SK-N-SH (cell line): ENCODE measurements at regions not wholly inside any gene's neighbourhood (a gene's known extent, or its start where the extent isn't known, plus 50 kb on each side); places are given as distances from the start of the nearest gene placed in this dataset.

ENCODE experiments used
- CTCF ChIA-PET: fragments of 300-600, 350-600 bp; formaldehyde crosslinking; extraction: SDS; loops from one replicate; lab custom pipeline; 2021; lab: Yijun Ruan, JAX
- POLR2A ChIA-PET: fragments of 350-600 bp; sonication (Branson Sonifier 250); formaldehyde crosslinking; extraction: SDS; loops from one replicate; lab custom pipeline; 2020; ENCODE audit warnings: antibody characterized with exemption, inconsistent platforms; lab: Yijun Ruan, JAX
- DNase-seq: peaks from one replicate; pipeline ENCODE4 v3.0.0; 2012
- H2AFZ ChIP-seq: fragments of 200-600 bp; sonication (generic); 2 replicates; pipeline ENCODE4 v1.8.1; 2016; ENCODE audit warnings: antibody characterized with exemption, mild to moderate bottlenecking, low read depth
- H3F3A ChIP-seq: fragments of 200-600 bp; sonication (generic); replicated peaks from 2 replicates; pipeline ENCODE3; 2016; ENCODE audit warnings: antibody characterized with exemption, mild to moderate bottlenecking; ENCODE audit not compliant: insufficient read depth
- H3K27ac ChIP-seq, 2 experiments: fragments of 200-500 bp in 1 of 2; fragments of 200-600 bp in 1 of 2; sonication (Bioruptor generic) in 1 of 2; sonication (generic), shearing (Covaris generic) in 1 of 2; 2 replicates each; pipeline versions ENCODE4 v1.5.1 to v1.6.1; 2014 to 2016; ENCODE audit warnings: low read depth in 2 of 2, inconsistent platforms in 1 of 2, low read length in 1 of 2, mild to moderate bottlenecking in 1 of 2, mixed read lengths in 1 of 2
- H3K27me3 ChIP-seq: fragments of 200-600 bp; sonication (generic), shearing (Covaris generic); 2 replicates; pipeline ENCODE4 v1.6.1; 2016; ENCODE audit warnings: mixed run types; ENCODE audit not compliant: insufficient read depth
- H3K36me3 ChIP-seq, 2 experiments: fragments of 200-500 bp in 1 of 2; fragments of 200-600 bp in 1 of 2; sonication (Bioruptor generic) in 1 of 2; sonication (generic) in 1 of 2; replicated peaks in 1 of 2; 2 replicates each; pipeline versions ENCODE3 to v1.5.1; 2014 to 2016; ENCODE audit warnings: low read length in 1 of 2, mild to moderate bottlenecking in 1 of 2; ENCODE audit not compliant: insufficient read depth in 2 of 2, control insufficient read depth in 1 of 2
- H3K4me1 ChIP-seq, 2 experiments: fragments of 200-500 bp in 1 of 2; fragments of 200-600 bp in 1 of 2; sonication (Bioruptor generic) in 1 of 2; sonication (generic), shearing (Covaris generic) in 1 of 2; 2 replicates each; pipeline versions ENCODE4 v1.5.1 to v1.6.1; 2014 to 2016; ENCODE audit warnings: low read depth in 1 of 2, low read length in 1 of 2, mixed run types in 1 of 2; ENCODE audit not compliant: insufficient read depth in 2 of 2, control insufficient read depth in 1 of 2
- H3K4me2 ChIP-seq: fragments of 200-600 bp; sonication (generic), shearing (Covaris generic); 2 replicates; pipeline ENCODE4 v1.6.1; 2017; ENCODE audit warnings: mixed run types
- H3K4me3 ChIP-seq, 2 experiments: fragments of 200-500 bp in 1 of 2; fragments of 200-600 bp in 1 of 2; sonication (Bioruptor generic) in 1 of 2; sonication (generic), shearing (Covaris generic) in 1 of 2; 2 replicates each; pipeline versions ENCODE4 v1.5.1 to v1.8.1; 2014 to 2016; ENCODE audit warnings: low read depth in 2 of 2, inconsistent platforms in 1 of 2, low read length in 1 of 2, mild to moderate bottlenecking in 1 of 2, mixed read lengths in 1 of 2, moderate library complexity in 1 of 2
- H3K79me2 ChIP-seq: fragments of 200-600 bp; sonication (generic); 2 replicates; pipeline ENCODE4 v1.8.1; 2017; ENCODE audit warnings: mild to moderate bottlenecking; ENCODE audit not compliant: insufficient read depth
- H3K9ac ChIP-seq: fragments of 200-600 bp; sonication (generic); 2 replicates; pipeline ENCODE4 v1.6.1; 2017; ENCODE audit warnings: mixed run types
- H3K9me2 ChIP-seq: fragments of 200-600 bp; sonication (generic); 2 replicates; pipeline ENCODE4 v1.6.1; 2017; ENCODE audit warnings: mixed run types
- H3K9me3 ChIP-seq: fragments of 200-600 bp; sonication (generic); 2 replicates; pipeline ENCODE4 v1.6.1; 2017; ENCODE audit warnings: mixed run types, mild to moderate bottlenecking, moderate library complexity
- H4K20me1 ChIP-seq: fragments of 200-600 bp; sonication (generic); 2 replicates; pipeline ENCODE4 v1.6.1; 2017; ENCODE audit warnings: mild to moderate bottlenecking, mixed run types; ENCODE audit not compliant: insufficient read depth
- CHD2 ChIP-seq: fragments of 150-350 bp; IDR thresholded peaks from 2 replicates; pipeline ENCODE4 v1.6.1; 2018; ENCODE audit warnings: low read length; ENCODE audit not compliant: partially characterized antibody
- ELF1 ChIP-seq: IDR thresholded peaks from 2 replicates; pipeline ENCODE4 v1.4.0; 2012
- EP300 ChIP-seq, 2 experiments: IDR thresholded peaks; 2 replicates each; pipeline versions ENCODE4 v1.4.0 to v1.6.1; 2012; ENCODE audit warnings: borderline replicate concordance in 1 of 2, low read depth in 1 of 2, low read length in 1 of 2
- FOSL2 ChIP-seq: IDR thresholded peaks from 2 replicates; pipeline ENCODE4 v1.4.0; 2012; ENCODE audit warnings: low read depth, mild to moderate bottlenecking, moderate library complexity, borderline replicate concordance
- FOXJ3 ChIP-seq: sonication (generic); formaldehyde crosslinking; IDR thresholded peaks from 2 replicates; pipeline ENCODE4 v1.5.1; 2020; ENCODE audit warnings: mild to moderate bottlenecking, missing genetic modification reagents
- JUND ChIP-seq: IDR thresholded peaks from 2 replicates; pipeline ENCODE4 v1.4.0; 2012
- MAX ChIP-seq: IDR thresholded peaks from 2 replicates; pipeline ENCODE4 v1.4.0; 2012; ENCODE audit warnings: low read depth
- MEF2A ChIP-seq: IDR thresholded peaks from 2 replicates; pipeline ENCODE4 v1.4.0; 2012; ENCODE audit warnings: low read depth, borderline replicate concordance
- MXI1 ChIP-seq: IDR thresholded peaks from 2 replicates; pipeline ENCODE4 v1.6.1; 2012; ENCODE audit warnings: mild to moderate bottlenecking, low read depth, low read length, improper control_type of control experiment
- NFIC ChIP-seq: IDR thresholded peaks from 2 replicates; pipeline ENCODE4 v1.4.0; 2012; ENCODE audit warnings: borderline replicate concordance
- PBX3 ChIP-seq: IDR thresholded peaks from 2 replicates; pipeline ENCODE4; 2012
- POLR2AphosphoS5 ChIP-seq: IDR thresholded peaks from 2 replicates; pipeline ENCODE4 v1.6.1; 2012; ENCODE audit warnings: low read depth, low read length
- RAD21 ChIP-seq: IDR thresholded peaks from 2 replicates; pipeline ENCODE4 v1.6.1; 2012; ENCODE audit warnings: mild to moderate bottlenecking, low read length
- RCOR1 ChIP-seq: fragments of 150-350 bp; IDR thresholded peaks from 2 replicates; pipeline ENCODE4 v1.6.1; 2017; ENCODE audit warnings: antibody characterized with exemption, low read length
- REST ChIP-seq: IDR thresholded peaks from 2 replicates; pipeline ENCODE4 v1.6.1; 2012; ENCODE audit warnings: mild to moderate bottlenecking, low read depth, low read length, moderate library complexity
- SIN3A ChIP-seq: IDR thresholded peaks from 2 replicates; pipeline ENCODE4 v1.6.1; 2012; ENCODE audit warnings: low read depth, mild to moderate bottlenecking, low read length, moderate library complexity, borderline replicate concordance
- SMC3 ChIP-seq: IDR thresholded peaks from 2 replicates; pipeline ENCODE4 v1.6.1; 2012; ENCODE audit warnings: low read depth, low read length, improper control_type of control experiment
- TAF1 ChIP-seq: IDR thresholded peaks from 2 replicates; pipeline ENCODE4 v1.6.1; 2012; ENCODE audit warnings: low read depth, mild to moderate bottlenecking, low read length, moderate library complexity, borderline replicate concordance
- TCF12 ChIP-seq: IDR thresholded peaks from 2 replicates; pipeline ENCODE4 v1.4.0; 2012
- USF1 ChIP-seq: IDR thresholded peaks from 2 replicates; pipeline ENCODE4 v1.4.0; 2012; ENCODE audit warnings: low read depth, borderline replicate concordance
- USF2 ChIP-seq: fragments of 150-350 bp; IDR thresholded peaks from 2 replicates; pipeline ENCODE4 v1.6.1; 2017; ENCODE audit warnings: antibody characterized with exemption, low read length, low read depth, borderline replicate concordance
- YY1 ChIP-seq: IDR thresholded peaks from 2 replicates; pipeline ENCODE4 v1.4.0; 2012; ENCODE audit warnings: low read depth, mild to moderate bottlenecking
- WGBS: methylation state at CpG from one replicate; pipeline ENCODE4 v1.1.6; 2017; ENCODE audit warnings: low lambda C conversion rate; 5-methylcytosine and 5-hydroxymethylcytosine counted together

GRCh38 chr10:16256336-16256735 is 180.5 kb upstream of the PTER start:
- Histone ChIP-seq H3K9me3 (no peaks in the 10 kb centered on the region), H3K27me3 (no peaks in the 10 kb centered on the region), H2AFZ (no peak overlapping the region), H3K4me2 (no peak overlapping the region), H3K4me1 (no peaks in the 10 kb centered on the region), H4K20me1 (no peaks in the 10 kb centered on the region), H3K9ac (no peak overlapping the region), H3K79me2 (no peaks in the 10 kb centered on the region), H3F3A (no peaks in the 10 kb centered on the region), H3K36me3 (no peaks in the 10 kb centered on the region), H3K4me3 (no peak overlapping the region), H3K9me2 (no peaks in the 10 kb centered on the region), H3K27ac (no peak overlapping the region)
- ChIA-PET POLR2A (no interaction called here), CTCF (interaction anchor here (0.9 kb wide), 1 partner anchor 56 kb away, joined by 3 read pairs; no protein-coding TSS in a partner anchor)
- no peak for TF ChIP-seq POLR2AphosphoS5
- TF ChIP-seq ELF1: no peak
- TF ChIP-seq TCF12: no peak
- TF ChIP-seq SMC3: no peak
- DNase-seq: no peak
- 19% methylated on average over 3 of the region's 3 CpGs for WGBS

- TF ChIP-seq USF2: no peak
- no peak for TF ChIP-seq CHD2
- no peak for TF ChIP-seq MAX
- no peak for TF ChIP-seq NFIC
- TF ChIP-seq MXI1: no peak
- no peak for TF ChIP-seq USF1
- no peak for TF ChIP-seq EP300 (IDR thresholded peaks at IDR 0.05; ENCODE audit: borderline replicate concordance in 1 of 2, low read depth in 1 of 2, low read length in 1 of 2)
- no peak for TF ChIP-seq TCF12
- TF ChIP-seq PBX3: no peak
- no peak for TF ChIP-seq REST
- TF ChIP-seq RCOR1: no peak
- TF ChIP-seq FOSL2: no peak
- no peak for TF ChIP-seq FOXJ3 (CRISPR knock-in tag)
- TF ChIP-seq TAF1: no peak
- TF ChIP-seq SIN3A: no peak
- no peak for TF ChIP-seq YY1
- no peak for TF ChIP-seq SMC3
- no peak for TF ChIP-seq JUND
- TF ChIP-seq MEF2A: no peak
- no peak for TF ChIP-seq RAD21
- no peak for DNase-seq
- WGBS: 12% methylated on average over 6 of the region's 6 CpGs
- H3F3A ChIP-seq: no peaks in the 10 kb centered on the region
- no peaks in the 10 kb centered on the region for H3K36me3 ChIP-seq
- no peaks in the 10 kb centered on the region for H3K79me2 ChIP-seq
- no peaks in the 10 kb centered on the region for H4K20me1 ChIP-seq
- ChIA-PET CTCF (no interaction called here), POLR2A (no interaction called here)
- no peaks in the 10 kb centered on the region for H3K4me1 ChIP-seq
- no peak overlapping the region for H3K9ac ChIP-seq
- no peaks in the 10 kb centered on the region for H3K9me3 ChIP-seq
- no peak overlapping the region for H3K27ac ChIP-seq
- H3K4me3 ChIP-seq: no peak overlapping the region
- no peaks in the 10 kb centered on the region for H3K27me3 ChIP-seq
- no peak overlapping the region for H3K4me2 ChIP-seq
- H3K9me2 ChIP-seq: no peaks in the 10 kb centered on the region
- H2AFZ ChIP-seq: no peak overlapping the region
Measured at GRCh38 chr10:16258291-16259040, 178.3 kb upstream of the PTER start.
